ENCODE measurements at regions not wholly inside any gene's neighbourhood (a gene's known extent, or its start where the extent isn't known, plus 50 kb on each side); places are given as distances from the start of the nearest gene placed in this dataset.

DNA sequence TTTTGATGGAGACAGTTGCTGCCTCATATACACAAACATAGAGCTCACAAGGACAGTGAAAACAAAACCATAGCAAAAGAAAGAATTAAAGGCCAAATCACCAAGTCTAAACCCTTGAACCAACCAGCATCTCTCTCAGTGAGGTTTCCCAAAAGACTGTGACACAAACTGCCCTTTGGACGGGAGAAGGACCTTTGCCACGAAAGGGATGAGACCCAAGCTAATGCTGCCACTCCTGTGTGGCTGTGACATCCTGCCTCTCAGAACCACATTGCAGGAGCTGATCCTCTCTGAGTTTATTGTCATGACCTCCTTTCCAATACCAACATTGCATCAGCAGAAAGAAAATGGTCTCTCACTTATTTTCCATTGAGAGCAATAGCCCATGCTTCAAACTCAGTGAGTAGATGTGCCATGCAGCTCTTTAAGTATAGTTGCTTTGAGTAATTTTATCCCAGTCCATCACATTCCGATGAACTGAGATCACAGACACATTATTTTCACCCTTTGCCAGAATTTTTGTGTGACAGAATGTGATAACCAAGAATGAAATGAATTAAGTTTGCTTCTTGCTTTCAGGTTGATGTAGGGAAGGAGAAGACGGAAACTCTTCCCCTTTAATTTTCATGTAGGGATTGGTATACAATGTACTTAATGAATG, 133.5 kb upstream of the IRS2 start:
- intact Hi-C loops (cut with DNase I), result no loop called here
- Histone ChIP-seq H3K4me1 (no peaks in the 10 kb centered on the region), H3K36me3 (no peaks in the 10 kb centered on the region), H3K27me3 (no peaks in the 10 kb centered on the region), H3K27ac (no peak overlapping the region), H3K9me3 (no peaks in the 10 kb centered on the region), H3K4me3 (no peak overlapping the region)
- DNase-seq, result no peak
- 78 to 82% methylated on average over 4 of the region's 4 CpGs for WGBS, 2 donors
- TF ChIP-seq POLR2A (IDR thresholded peaks at IDR 0.05), result no peak
- TF ChIP-seq, protein P1, sequence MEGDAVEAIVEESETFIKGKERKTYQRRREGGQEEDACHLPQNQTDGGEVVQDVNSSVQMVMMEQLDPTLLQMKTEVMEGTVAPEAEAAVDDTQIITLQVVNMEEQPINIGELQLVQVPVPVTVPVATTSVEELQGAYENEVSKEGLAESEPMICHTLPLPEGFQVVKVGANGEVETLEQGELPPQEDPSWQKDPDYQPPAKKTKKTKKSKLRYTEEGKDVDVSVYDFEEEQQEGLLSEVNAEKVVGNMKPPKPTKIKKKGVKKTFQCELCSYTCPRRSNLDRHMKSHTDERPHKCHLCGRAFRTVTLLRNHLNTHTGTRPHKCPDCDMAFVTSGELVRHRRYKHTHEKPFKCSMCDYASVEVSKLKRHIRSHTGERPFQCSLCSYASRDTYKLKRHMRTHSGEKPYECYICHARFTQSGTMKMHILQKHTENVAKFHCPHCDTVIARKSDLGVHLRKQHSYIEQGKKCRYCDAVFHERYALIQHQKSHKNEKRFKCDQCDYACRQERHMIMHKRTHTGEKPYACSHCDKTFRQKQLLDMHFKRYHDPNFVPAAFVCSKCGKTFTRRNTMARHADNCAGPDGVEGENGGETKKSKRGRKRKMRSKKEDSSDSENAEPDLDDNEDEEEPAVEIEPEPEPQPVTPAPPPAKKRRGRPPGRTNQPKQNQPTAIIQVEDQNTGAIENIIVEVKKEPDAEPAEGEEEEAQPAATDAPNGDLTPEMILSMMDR (IDR thresholded peaks at IDR 0.05), result no peak

DNA sequence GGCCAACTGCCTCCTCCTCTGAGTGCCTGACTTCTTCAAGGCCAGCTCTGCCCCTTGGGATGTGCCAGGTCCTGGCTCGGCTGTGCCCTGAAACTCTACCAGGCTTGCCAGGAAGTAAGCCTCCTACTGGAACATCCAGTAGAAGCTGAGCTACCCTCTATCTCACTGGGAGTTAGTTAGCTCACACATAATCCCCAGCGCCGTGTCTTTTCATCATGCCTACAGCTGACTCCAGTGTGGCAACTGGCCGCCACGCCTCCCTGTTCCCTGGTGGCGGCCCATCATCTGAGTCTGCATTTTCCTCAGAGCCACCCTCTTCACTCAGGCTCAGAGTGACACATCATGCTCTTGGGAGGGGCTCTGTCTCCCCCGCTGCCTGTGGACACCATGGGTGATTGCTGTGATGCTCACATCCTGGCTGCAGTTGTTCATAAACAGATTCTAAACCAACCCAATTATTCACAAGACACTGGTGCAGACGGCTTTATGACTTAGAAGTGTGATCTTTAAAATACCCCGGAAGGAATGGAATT, 131.9 kb upstream of the IRS2 start:
- Histone ChIP-seq H3K4me1 (no peaks in the 10 kb centered on the region), H3K27me3 (no peaks in the 10 kb centered on the region), H3K27ac (no peak overlapping the region), H3K36me3 (no peaks in the 10 kb centered on the region), H3K9me3 (no peaks in the 10 kb centered on the region), H3K4me3 (no peak overlapping the region)
- intact Hi-C loops (cut with DNase I), result no loop called here
- WGBS, 2 donors, result 71 to 72% methylated on average over 7 to 9 of the region's 9 CpGs
- no peak for TF ChIP-seq POLR2A (IDR thresholded peaks at IDR 0.05)
- TF ChIP-seq, protein P1 (IDR thresholded peaks at IDR 0.05), result no peak
- no peak for DNase-seq

DNA sequence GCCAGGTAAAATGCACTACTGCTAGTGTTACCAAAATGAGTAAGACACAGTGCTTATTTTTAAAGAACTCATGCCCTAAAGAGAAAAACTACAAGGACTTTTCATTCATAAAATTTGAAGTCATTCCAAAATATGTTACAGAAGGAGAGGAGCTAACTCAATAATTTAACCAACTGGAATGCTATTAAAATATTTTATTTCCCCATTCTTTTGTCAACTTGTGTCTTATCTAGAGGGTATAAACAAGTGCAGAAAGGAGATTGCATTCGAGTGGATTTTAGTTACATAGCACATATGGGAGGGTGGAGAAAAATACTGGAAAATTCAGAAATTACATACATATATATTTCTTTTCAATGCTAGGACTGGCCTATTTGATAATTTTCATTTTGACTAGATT, 131.0 kb upstream of the IRS2 start:
- Histone ChIP-seq H3K36me3 (no peaks in the 10 kb centered on the region), H3K9me3 (no peaks in the 10 kb centered on the region), H3K27ac (no peak overlapping the region), H3K4me1 (no peaks in the 10 kb centered on the region), H3K27me3 (no peaks in the 10 kb centered on the region), H3K4me3 (no peak overlapping the region)
- intact Hi-C loops (cut with DNase I), result no loop called here
- DNase-seq, result no peak
- WGBS, 2 donors, result 14 to 40% methylated on average over 1 of the region's 1 CpG
- TF ChIP-seq, protein P1 (IDR thresholded peaks at IDR 0.05), result no peak
- TF ChIP-seq POLR2A (IDR thresholded peaks at IDR 0.05), result no peak

DNA sequence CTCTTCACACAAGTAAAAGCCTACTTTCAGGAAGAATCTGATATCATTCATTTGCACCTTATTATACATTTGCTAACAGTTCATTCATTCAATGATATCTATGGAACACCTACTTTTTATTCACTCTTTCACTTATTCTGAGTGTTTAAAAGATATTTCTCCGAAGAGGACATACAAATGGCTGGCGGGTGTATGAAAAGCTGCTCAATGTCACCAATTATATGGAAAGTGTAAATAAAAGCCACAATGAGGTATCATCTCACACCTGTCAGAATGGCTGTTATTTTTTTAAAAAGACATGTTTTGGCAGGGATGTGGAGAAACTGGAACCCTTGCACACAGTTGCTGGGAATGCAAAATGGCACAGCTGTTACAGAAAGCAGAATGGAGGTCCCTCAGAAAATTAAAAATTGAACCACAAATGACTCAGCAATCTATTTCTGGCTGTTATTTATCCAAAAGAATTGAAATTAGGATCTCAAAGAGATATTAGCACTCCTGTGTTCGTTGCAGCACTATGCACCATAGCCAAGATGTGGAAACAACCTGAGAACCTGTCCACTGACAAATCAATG, 127.6 kb upstream of the IRS2 start:
- H3K36me3 ChIP-seq, result no peaks in the 10 kb centered on the region
- TF ChIP-seq POLR2A (IDR thresholded peaks at IDR 0.05), result no peak
- TF ChIP-seq, protein P1 (IDR thresholded peaks at IDR 0.05), result no peak
- WGBS, 2 donors, result 48 to 65% methylated on average over 3 of the region's 3 CpGs
- intact Hi-C loops (cut with DNase I), result no loop called here
- H3K9me3 ChIP-seq, result no peaks in the 10 kb centered on the region
- no peaks in the 10 kb centered on the region for H3K27me3 ChIP-seq
- H3K4me1 ChIP-seq, result no peaks in the 10 kb centered on the region
- no peak overlapping the region for H3K27ac ChIP-seq
- H3K4me3 ChIP-seq, result no peak overlapping the region
- DNase-seq, result no peak

DNA sequence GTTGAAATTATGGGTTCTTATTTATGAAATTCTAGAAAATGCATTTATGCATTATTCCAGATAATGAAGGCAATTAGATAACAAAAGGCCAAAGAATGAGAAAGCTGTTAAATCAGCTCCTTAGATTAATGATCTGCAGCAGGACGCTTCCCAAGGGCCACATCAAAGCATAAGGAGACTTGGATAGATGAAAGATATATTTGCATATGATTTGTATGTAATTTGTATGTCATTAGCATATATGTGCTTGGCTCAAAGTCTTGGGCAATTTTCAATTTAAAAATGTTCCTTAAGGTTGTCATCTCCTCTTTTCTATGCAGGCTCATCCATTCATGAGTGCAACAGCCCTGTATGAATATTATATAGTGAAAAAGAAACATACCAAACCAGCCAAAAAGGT, 126.8 kb upstream of the IRS2 start:
- DNase-seq, result no peak

More for the DNA sequence above, 126.8 kb upstream of the IRS2 start:
- intact Hi-C loops (cut with DNase I), result no loop called here
- H3K4me1 ChIP-seq, result no peaks in the 10 kb centered on the region
- no peaks in the 10 kb centered on the region for H3K27me3 ChIP-seq
- H3K27ac ChIP-seq, result no peak overlapping the region
- TF ChIP-seq, protein P1 (IDR thresholded peaks at IDR 0.05), result no peak
- TF ChIP-seq POLR2A (IDR thresholded peaks at IDR 0.05), result no peak
- no peak overlapping the region for H3K4me3 ChIP-seq
- H3K36me3 ChIP-seq, result no peaks in the 10 kb centered on the region
- 62 to 68% methylated on average over 1 of the region's 1 CpG for WGBS, 2 donors
- no peaks in the 10 kb centered on the region for H3K9me3 ChIP-seq

Data from esophagus squamous epithelium (tissue), 5 donors.